Omental fat pad (tissue), 3 donors: ENCODE measurements at regions not wholly inside any gene's neighbourhood (a gene's known extent, or its start where the extent isn't known, plus 50 kb on each side); places are given as distances from the start of the nearest gene placed in this dataset.

Experiments used
- ATAC-seq: fragments of 150-250 bp; one replicate; pipeline ENCODE4 v1.9.1; 2016; ENCODE audit warnings: mild to moderate bottlenecking, moderate library complexity; ENCODE audit not compliant: low FRiP score
- DNase-seq: peaks from one replicate; pipeline ENCODE4 v3.0.0-alpha.2; 2019; ENCODE audit warnings: low spot score
- CTCF ChIP-seq, 3 donors: fragments of 450-650 bp; IDR thresholded peaks; one replicate each; pipeline ENCODE4 v1.5.1; 2016 to 2017; ENCODE audit warnings: antibody characterized with exemption in 3 of 3, mild to moderate bottlenecking in 3 of 3, moderate library complexity in 2 of 3

- ATAC-seq: no peak
- DNase-seq: no peak
- TF ChIP-seq CTCF (IDR thresholded peaks at IDR 0.05): no peak
Measured at GRCh38 chr6:126767711-126768110, 350.8 kb upstream of the RSPO3 start.

GRCh38 chr6:126770176-126770575, 348.3 kb upstream of the RSPO3 start:
- TF ChIP-seq CTCF (IDR thresholded peaks at IDR 0.05): no peak
- DNase-seq: no peak
- ATAC-seq: no peak

- ATAC-seq: no peak
- no peak for DNase-seq
- no peak for TF ChIP-seq CTCF (IDR thresholded peaks at IDR 0.05)
Measured at GRCh38 chr6:126773112-126773805, 345.2 kb upstream of the RSPO3 start.

- DNase-seq (no peak), ATAC-seq (no peak)
- no peak for TF ChIP-seq CTCF (IDR thresholded peaks at IDR 0.05)
Measured at GRCh38 chr6:126779331-126779730, 339.1 kb upstream of the RSPO3 start.

GRCh38 chr6:126781582-126781981, 336.9 kb upstream of the RSPO3 start:
- no peak for ATAC-seq
- DNase-seq: no peak
- no peak for TF ChIP-seq CTCF (IDR thresholded peaks at IDR 0.05)

GRCh38 chr6:126784161-126784790, 334.2 kb upstream of the RSPO3 start:
- ATAC-seq (no peak), DNase-seq (no peak)
- TF ChIP-seq CTCF (IDR thresholded peaks at IDR 0.05): no peak

GRCh38 chr6:126786262-126786661, 332.2 kb upstream of the RSPO3 start:
- DNase-seq: no peak
- TF ChIP-seq CTCF (IDR thresholded peaks at IDR 0.05): no peak
- no peak for ATAC-seq
